Progenitor cell of endocrine pancreas (in vitro differentiated cells): ENCODE measurements at regions not wholly inside any gene's neighbourhood (a gene's known extent, or its start where the extent isn't known, plus 50 kb on each side); places are given as distances from the start of the nearest gene placed in this dataset.

ENCODE experiments used
- DNase-seq: peaks from one replicate; pipeline ENCODE4 v3.0.0; 2021; ENCODE audit warnings: low spot score; ENCODE audit not compliant: unreplicated experiment
- H3K27ac Mint-ChIP-seq: 2 replicates; pipeline ENCODE4 v1.8.0; 2021; ENCODE audit warnings: mild to moderate bottlenecking, moderate library complexity, mixed read lengths
- H3K27me3 Mint-ChIP-seq: 2 replicates; pipeline ENCODE4 v1.8.0; 2021; ENCODE audit warnings: mixed read lengths
- H3K36me3 Mint-ChIP-seq: 2 replicates; pipeline ENCODE4 v1.8.0; 2022; ENCODE audit warnings: mixed read lengths; ENCODE audit not compliant: insufficient read depth
- H3K4me1 Mint-ChIP-seq: 2 replicates; pipeline ENCODE4 v1.8.0; 2021; ENCODE audit warnings: low read depth, mixed read lengths
- H3K4me3 Mint-ChIP-seq: 2 replicates; pipeline ENCODE4 v1.8.0; 2021; ENCODE audit warnings: low read depth, mild to moderate bottlenecking, moderate library complexity, mixed read lengths
- H3K9me3 Mint-ChIP-seq: 2 replicates; pipeline ENCODE4 v1.8.0; 2021; ENCODE audit warnings: low read depth, mixed read lengths
- TF ChIP-seq, protein P1 (sequence below): fragments of 200-600 bp; sonication (generic); IDR thresholded peaks from one replicate; pipeline ENCODE4 v1.5.0; 2021; ENCODE audit warnings: antibody characterized with exemption, mild to moderate bottlenecking; ENCODE audit not compliant: unreplicated experiment

DNA sequence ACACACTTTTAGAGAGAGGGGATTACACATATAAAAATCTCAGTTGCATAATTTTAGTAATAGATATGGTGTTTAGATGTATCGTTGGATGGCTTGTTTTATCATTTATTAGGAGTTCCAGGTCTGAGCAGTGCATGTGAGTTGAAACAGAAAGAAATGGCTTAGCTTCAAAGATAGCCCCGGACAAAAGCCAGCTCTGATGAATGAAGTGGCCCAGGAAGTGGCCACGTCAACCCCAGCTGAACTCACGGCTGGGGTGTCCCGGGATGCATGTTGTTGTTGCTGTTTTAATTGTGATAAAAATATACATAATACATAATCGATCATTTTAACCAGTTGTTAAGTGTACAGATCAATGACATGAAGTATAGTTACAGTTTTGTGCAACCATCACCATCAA is 1513.6 kb downstream of the BRD1 start:
- TF ChIP-seq, protein P1, sequence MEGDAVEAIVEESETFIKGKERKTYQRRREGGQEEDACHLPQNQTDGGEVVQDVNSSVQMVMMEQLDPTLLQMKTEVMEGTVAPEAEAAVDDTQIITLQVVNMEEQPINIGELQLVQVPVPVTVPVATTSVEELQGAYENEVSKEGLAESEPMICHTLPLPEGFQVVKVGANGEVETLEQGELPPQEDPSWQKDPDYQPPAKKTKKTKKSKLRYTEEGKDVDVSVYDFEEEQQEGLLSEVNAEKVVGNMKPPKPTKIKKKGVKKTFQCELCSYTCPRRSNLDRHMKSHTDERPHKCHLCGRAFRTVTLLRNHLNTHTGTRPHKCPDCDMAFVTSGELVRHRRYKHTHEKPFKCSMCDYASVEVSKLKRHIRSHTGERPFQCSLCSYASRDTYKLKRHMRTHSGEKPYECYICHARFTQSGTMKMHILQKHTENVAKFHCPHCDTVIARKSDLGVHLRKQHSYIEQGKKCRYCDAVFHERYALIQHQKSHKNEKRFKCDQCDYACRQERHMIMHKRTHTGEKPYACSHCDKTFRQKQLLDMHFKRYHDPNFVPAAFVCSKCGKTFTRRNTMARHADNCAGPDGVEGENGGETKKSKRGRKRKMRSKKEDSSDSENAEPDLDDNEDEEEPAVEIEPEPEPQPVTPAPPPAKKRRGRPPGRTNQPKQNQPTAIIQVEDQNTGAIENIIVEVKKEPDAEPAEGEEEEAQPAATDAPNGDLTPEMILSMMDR: no peak

DNA sequence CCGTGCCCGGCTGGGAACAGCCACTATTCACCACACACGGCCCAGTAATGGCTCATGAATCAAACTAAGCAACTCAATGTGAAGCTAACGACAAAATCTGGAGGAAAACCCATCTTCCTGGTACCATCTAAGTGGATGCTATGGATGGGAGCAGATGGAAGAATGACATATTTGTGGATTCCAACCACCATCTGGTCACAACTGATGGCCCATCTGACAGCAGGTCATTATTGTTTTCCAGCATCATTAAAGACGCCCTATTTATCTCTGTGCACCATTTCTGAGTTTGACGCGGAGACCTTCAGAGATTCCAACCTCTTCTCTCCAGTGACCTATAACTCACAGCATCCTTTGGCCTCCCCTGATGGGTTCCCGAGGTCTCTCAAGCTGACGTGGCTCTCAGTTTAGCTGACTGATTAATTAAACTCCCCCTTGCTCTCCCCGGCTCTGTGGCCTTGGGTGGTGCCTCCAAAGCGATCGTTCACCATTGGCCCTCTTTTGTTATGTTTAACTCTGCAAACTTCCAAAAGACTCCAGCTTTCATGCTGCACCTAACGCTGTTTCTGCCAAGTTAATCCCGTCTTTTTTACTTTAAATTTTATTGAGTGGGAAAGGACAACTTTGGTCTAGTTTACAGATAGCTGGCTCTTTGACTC is 1514.4 kb downstream of the BRD1 start:
- Mint-ChIP-seq H3K36me3 (peaks cover 1% of the 10 kb centered on the region), H3K4me3 (no peak overlapping the region), H3K27me3 (peaks cover 73% of the 10 kb centered on the region), H3K4me1 (no peaks in the 10 kb centered on the region), H3K9me3 (peaks cover 7% of the 10 kb centered on the region), H3K27ac (no peak overlapping the region)
- no peak for DNase-seq
- TF ChIP-seq, protein P1: no peak

More for the DNA sequence above, 1513.6 kb downstream of the BRD1 start:
- no peak for DNase-seq
- Mint-ChIP-seq H3K27me3 (peaks cover 79% of the 10 kb centered on the region), H3K36me3 (peaks cover 1% of the 10 kb centered on the region), H3K9me3 (peaks cover 7% of the 10 kb centered on the region), H3K4me3 (no peak overlapping the region), H3K27ac (no peak overlapping the region), H3K4me1 (no peaks in the 10 kb centered on the region)

DNA sequence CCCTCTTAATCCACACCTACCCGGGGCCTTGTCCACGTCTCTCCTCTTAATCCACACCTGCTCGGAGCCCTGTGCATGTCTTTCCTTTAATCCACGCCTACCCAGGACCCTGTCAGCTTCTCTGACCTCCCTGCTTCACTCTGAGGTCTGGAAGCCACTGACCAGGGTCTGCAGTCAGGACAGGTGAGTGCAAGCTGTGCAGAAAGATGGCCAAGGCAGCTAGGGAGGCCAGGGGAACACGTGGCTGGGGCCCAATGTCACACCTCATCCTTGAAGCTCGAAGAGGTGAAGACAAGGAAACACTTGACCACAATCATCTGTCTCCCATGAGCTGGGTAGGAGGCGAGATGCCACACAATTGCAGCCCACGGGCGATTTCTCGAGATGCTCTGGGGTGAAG is 1516.9 kb downstream of the BRD1 start:
- TF ChIP-seq, protein P1: no peak
- Mint-ChIP-seq H3K27ac (no peak overlapping the region), H3K9me3 (peaks cover 7% of the 10 kb centered on the region), H3K27me3 (peaks cover 64% of the 10 kb centered on the region), H3K4me3 (no peak overlapping the region), H3K4me1 (no peaks in the 10 kb centered on the region), H3K36me3 (peaks cover 1% of the 10 kb centered on the region)
- no peak for DNase-seq

DNA sequence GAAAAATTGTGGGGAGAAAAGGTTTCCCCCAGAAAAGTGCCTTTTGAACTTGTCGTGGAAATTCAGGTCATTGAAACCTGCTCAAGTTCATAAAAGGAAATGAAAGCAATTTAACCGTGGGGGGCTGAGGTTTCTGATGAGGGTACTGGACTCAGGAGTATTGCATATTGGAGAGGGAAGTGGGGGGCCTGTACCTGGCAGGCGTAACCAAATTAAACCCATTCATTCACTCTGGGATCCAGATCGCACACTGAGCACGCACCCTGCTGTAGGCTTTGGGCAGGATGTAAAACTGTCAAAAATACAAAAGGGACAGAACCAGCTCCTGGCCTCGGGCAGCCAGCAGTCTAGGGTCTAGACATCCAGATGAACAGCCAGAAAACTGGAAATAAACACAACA is 1517.4 kb downstream of the BRD1 start:
- no peak overlapping the region for H3K4me3 Mint-ChIP-seq
- TF ChIP-seq, protein P1: no peak
- DNase-seq: no peak
- H3K36me3 Mint-ChIP-seq: peaks cover 1% of the 10 kb centered on the region
- H3K27ac Mint-ChIP-seq: no peak overlapping the region
- H3K9me3 Mint-ChIP-seq: peaks cover 7% of the 10 kb centered on the region
- H3K4me1 Mint-ChIP-seq: no peaks in the 10 kb centered on the region
- peaks cover 60% of the 10 kb centered on the region for H3K27me3 Mint-ChIP-seq

DNA sequence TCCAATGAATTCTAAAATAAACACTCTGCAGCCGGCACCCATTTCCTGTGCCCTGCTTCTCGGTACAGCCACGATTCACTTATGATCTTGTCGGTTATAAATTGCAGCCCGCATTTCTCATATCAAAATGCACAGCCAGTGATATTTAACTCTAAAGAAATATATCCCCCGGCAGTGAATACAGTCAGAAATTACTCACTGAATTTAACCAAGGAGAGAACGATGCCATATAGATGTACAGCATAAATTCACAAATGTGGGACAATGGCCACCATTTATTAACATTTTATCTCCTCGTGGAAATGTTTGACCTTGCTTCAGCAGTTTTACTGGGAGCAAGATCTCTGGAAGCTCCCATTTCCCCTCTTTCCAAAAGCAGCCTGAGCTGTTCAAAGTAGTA is 1517.8 kb downstream of the BRD1 start:
- Mint-ChIP-seq H3K9me3 (peaks cover 7% of the 10 kb centered on the region), H3K27ac (no peak overlapping the region), H3K36me3 (peaks cover 1% of the 10 kb centered on the region)

More for the DNA sequence above, 1517.8 kb downstream of the BRD1 start:
- no peak overlapping the region for H3K4me3 Mint-ChIP-seq
- no peak for DNase-seq
- H3K27me3 Mint-ChIP-seq: peaks cover 60% of the 10 kb centered on the region
- H3K4me1 Mint-ChIP-seq: no peaks in the 10 kb centered on the region
- TF ChIP-seq, protein P1: no peak
